Ascending aorta (tissue), 2 donors: ENCODE measurements at regions not wholly inside any gene's neighbourhood (a gene's known extent, or its start where the extent isn't known, plus 50 kb on each side); places are given as distances from the start of the nearest gene placed in this dataset.

ENCODE experiments used
- DNase-seq, 2 donors: peaks; one replicate each; pipeline ENCODE4 v3.0.0-alpha.2; 2019; ENCODE audit warnings: low spot score in 2 of 2
- H3K27ac ChIP-seq, 2 donors: fragments of 200-600 bp; sonication (generic); one replicate each; pipeline ENCODE4 v1.5.1; 2016 to 2017; ENCODE audit warnings: mild to moderate bottlenecking in 1 of 2
- H3K27me3 ChIP-seq: fragments of 200-600 bp; sonication (generic); one replicate; pipeline ENCODE4 v1.5.1; 2017
- H3K36me3 ChIP-seq, 2 donors: fragments of 200-600 bp; sonication (generic); one replicate each; pipeline ENCODE4 v1.5.1; 2016
- H3K4me1 ChIP-seq, 2 donors: fragments of 200-600 bp; sonication (generic); one replicate each; pipeline ENCODE4 v1.5.1; 2016 to 2017; ENCODE audit warnings: mild to moderate bottlenecking in 1 of 2
- H3K4me3 ChIP-seq, 2 donors: fragments of 200-600 bp; sonication (generic); one replicate each; pipeline ENCODE4 v1.5.1; 2016 to 2017; ENCODE audit warnings: mild to moderate bottlenecking in 1 of 2
- H3K9me3 ChIP-seq, 2 donors: fragments of 200-600 bp; sonication (generic); one replicate each; pipeline ENCODE4 v1.5.1; 2016
- CTCF ChIP-seq, 3 experiments: fragments of 200-600 bp in 2 of 3; fragments of 450-650 bp in 1 of 3; sonication (generic) in 2 of 3; IDR thresholded peaks; one replicate each; pipeline ENCODE4 v1.5.1; 2016 to 2019; ENCODE audit warnings: antibody characterized with exemption in 3 of 3, mild to moderate bottlenecking in 1 of 3, moderate library complexity in 1 of 3
- intact Hi-C: fragments of 100-400 bp; cut with DNase I; formaldehyde crosslinking; loops from one replicate; pipeline ENCODE4 v1.15.1; 2023

GRCh38 chr6:44576132-44576631 lies 188.7 kb downstream of the CDC5L start:
- Histone ChIP-seq H3K4me3 (no peak overlapping the region), H3K9me3 (no peaks in the 10 kb centered on the region), H3K27ac (no peak overlapping the region), H3K27me3 (no peaks in the 10 kb centered on the region), H3K36me3 (no peaks in the 10 kb centered on the region), H3K4me1 (no peaks in the 10 kb centered on the region)
- DNase-seq, result no peak
- intact Hi-C loops, result no loop called here
- no peak for TF ChIP-seq CTCF (IDR thresholded peaks at IDR 0.05)

GRCh38 chr6:44580901-44581300 lies 193.4 kb downstream of the CDC5L start:
- no peak for TF ChIP-seq CTCF (IDR thresholded peaks at IDR 0.05)
- H3K9me3 ChIP-seq, result peaks cover 0 to 9% of the 10 kb centered on the region in 2 donors
- intact Hi-C loops, result no loop called here

GRCh38 chr6:44582930-44583329 lies 195.4 kb downstream of the CDC5L start:
- TF ChIP-seq CTCF (IDR thresholded peaks at IDR 0.05), result no peak
- no peak overlapping the region for H3K27ac ChIP-seq
- no peak overlapping the region for H3K4me3 ChIP-seq
- H3K27me3 ChIP-seq, result no peaks in the 10 kb centered on the region
- no peaks in the 10 kb centered on the region for H3K4me1 ChIP-seq
- intact Hi-C loops, result no loop called here
- DNase-seq, result no peak
- peaks cover 0 to 9% of the 10 kb centered on the region in 2 donors for H3K9me3 ChIP-seq
- H3K36me3 ChIP-seq, result no peaks in the 10 kb centered on the region

More at GRCh38 chr6:44580901-44581300, 193.4 kb downstream of the CDC5L start:
- DNase-seq, result no peak
- no peaks in the 10 kb centered on the region for H3K27me3 ChIP-seq
- no peak overlapping the region for H3K4me3 ChIP-seq
- H3K4me1 ChIP-seq, result no peaks in the 10 kb centered on the region
- no peak overlapping the region for H3K27ac ChIP-seq
- H3K36me3 ChIP-seq, result no peaks in the 10 kb centered on the region

- no peaks in the 10 kb centered on the region for H3K36me3 ChIP-seq
- no peaks in the 10 kb centered on the region for H3K4me1 ChIP-seq
- no peak for TF ChIP-seq CTCF (IDR thresholded peaks at IDR 0.05)
- intact Hi-C loops, result loop anchor here (10.0 kb wide), 1 partner anchor 1124 kb away; no protein-coding TSS in a partner anchor
- no peak overlapping the region for H3K4me3 ChIP-seq
- H3K27me3 ChIP-seq, result no peaks in the 10 kb centered on the region
- H3K27ac ChIP-seq, result no peak overlapping the region
- DNase-seq, result no peak
- H3K9me3 ChIP-seq, result no peaks in the 10 kb centered on the region
Measured at GRCh38 chr6:44590471-44590870, 203.0 kb downstream of the CDC5L start.

GRCh38 chr6:44593539-44593944 lies 206.0 kb downstream of the CDC5L start:
- no peaks in the 10 kb centered on the region for H3K4me1 ChIP-seq
- no peaks in the 10 kb centered on the region for H3K9me3 ChIP-seq
- no peak overlapping the region for H3K4me3 ChIP-seq
- intact Hi-C loops, result loop anchor here (10.0 kb wide), 1 partner anchor 1121 kb away; no protein-coding TSS in a partner anchor
- H3K36me3 ChIP-seq, result no peaks in the 10 kb centered on the region
- no peaks in the 10 kb centered on the region for H3K27me3 ChIP-seq
- no peak overlapping the region for H3K27ac ChIP-seq
- no peak for DNase-seq
- peak in 2 of 3 experiments; percentile 9 to 46 for TF ChIP-seq CTCF (IDR thresholded peaks at IDR 0.05)

- Histone ChIP-seq H3K27ac (no peak overlapping the region), H3K9me3 (no peaks in the 10 kb centered on the region), H3K36me3 (no peaks in the 10 kb centered on the region), H3K4me1 (no peaks in the 10 kb centered on the region), H3K27me3 (no peaks in the 10 kb centered on the region), H3K4me3 (no peak overlapping the region)
- TF ChIP-seq CTCF (IDR thresholded peaks at IDR 0.05), result no peak
- DNase-seq, result no peak
- intact Hi-C loops, result loop anchor here (10.0 kb wide), 1 partner anchor 1120 kb away; no protein-coding TSS in a partner anchor
Measured at GRCh38 chr6:44594481-44594880, 207.0 kb downstream of the CDC5L start.
